ENCODE measurements at regions not wholly inside any gene's neighbourhood (a gene's known extent, or its start where the extent isn't known, plus 50 kb on each side); places are given as distances from the start of the nearest gene placed in this dataset.

GRCh38 chr3:180433152-180433551 lies 168.8 kb upstream of the TTC14 start (continued):
- TF ChIP-seq MTERF4 (CRISPR knock-in tag; IDR thresholded peaks at IDR 0.05), result no peak
- TF ChIP-seq ZNF546 (CRISPR knock-in tag; conservative IDR thresholded peaks at IDR 0.05), result no peak
- TF ChIP-seq ZNF530 (CRISPR knock-in tag; IDR thresholded peaks at IDR 0.05; ENCODE audit: low read depth), result no peak
- TF ChIP-seq GMEB2 (CRISPR knock-in tag; IDR thresholded peaks at IDR 0.05; ENCODE audit: low read depth), result no peak
- no peak for TF ChIP-seq ZNF746 (CRISPR knock-in tag; IDR thresholded peaks at IDR 0.05)
- TF ChIP-seq GFI1 (CRISPR knock-in tag; IDR thresholded peaks at IDR 0.05; ENCODE audit: borderline replicate concordance), result no peak

DNA sequence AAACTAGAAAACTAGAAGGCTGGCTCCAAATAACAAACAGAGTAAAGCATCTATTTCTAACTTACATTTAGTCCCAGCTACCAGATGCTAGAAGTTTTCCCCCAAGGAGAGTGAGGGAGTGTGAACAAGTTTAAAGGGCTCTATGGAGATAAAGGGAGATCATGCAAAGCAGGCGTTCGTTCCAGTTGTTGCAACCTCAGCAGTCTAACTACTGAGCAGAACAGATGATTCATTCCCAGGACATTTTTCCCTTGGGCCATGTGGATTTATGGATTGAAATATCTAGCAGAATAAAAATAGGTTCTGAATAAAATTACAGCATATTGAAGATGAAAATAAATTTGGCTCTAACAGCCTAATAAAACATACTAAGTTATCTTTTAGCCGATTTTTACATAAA lies 154.8 kb upstream of the TTC14 start:
- FAIRE-seq, result no peak
- Histone ChIP-seq H3K36me3 (replicated peaks in 1 of 2; ENCODE audit: control insufficient read depth in 1 of 2, insufficient read depth in 2 of 2, low read length in 2 of 2) (no peaks in the 10 kb centered on the region), H3K9me3 (ENCODE audit: low read length) (no peaks in the 10 kb centered on the region), H3K4me2 (ENCODE audit: low read depth, low read length) (no peak overlapping the region), H3K27me3 (ENCODE audit: control insufficient read depth in 1 of 2, insufficient read depth in 2 of 2, low read length in 2 of 2) (no peaks in the 10 kb centered on the region), H3K79me2 (ENCODE audit: insufficient read depth, low read length) (no peaks in the 10 kb centered on the region), H2AFZ (ENCODE audit: low read length) (no peak overlapping the region), H3K4me3 (replicated peaks in 1 of 3; ENCODE audit: insufficient read depth in 1 of 3, low read depth in 2 of 3, low read length in 3 of 3) (no peak overlapping the region), H3K4me1 (ENCODE audit: insufficient read depth, low read length) (no peaks in the 10 kb centered on the region), H3K9ac (ENCODE audit: insufficient read depth, low read depth, low read length) (no peak overlapping the region), H3K27ac (ENCODE audit: extremely low read length, insufficient read depth, low read length) (no peak overlapping the region), H4K20me1 (ENCODE audit: insufficient read depth, low read length) (no peaks in the 10 kb centered on the region)
- ATAC-seq, result no peak
- 3% methylated on average over 3 of the region's 3 CpGs for WGBS (ENCODE audit: low lambda C conversion rate)
- in situ Hi-C loops (cut with HindIII; ENCODE audit: extremely low pct_ligation_motif_present, low pct_unique_long_range_greater_than_20kb) (no loop called here), intact Hi-C loops (cut with micrococcal nuclease; ENCODE audit: unreplicated experiment) (no loop called here)
- ChIA-PET CTCF (ENCODE audit: low intra/inter-chr PET ratio, low total read pairs) (no interaction called here), POLR2A (no interaction called here)
- DNase-seq (ENCODE audit: low spot score), result no peak
- BruUV-seq (replicated peaks), result no TSS peak
- TF ChIP-seq ZBTB26 (CRISPR knock-in tag; IDR thresholded peaks at IDR 0.05; ENCODE audit: borderline replicate concordance) (no peak), ZNF276 (CRISPR knock-in tag; IDR thresholded peaks at IDR 0.05; ENCODE audit: low read depth) (no peak), ZSCAN22 (CRISPR knock-in tag; IDR thresholded peaks at IDR 0.05) (no peak), ZNF33A (CRISPR knock-in tag; IDR thresholded peaks at IDR 0.05; ENCODE audit: borderline replicate concordance) (no peak), ZBTB8A (CRISPR knock-in tag; IDR thresholded peaks at IDR 0.05; ENCODE audit: borderline replicate concordance, low read depth) (no peak), ZFP37 (CRISPR knock-in tag; IDR thresholded peaks at IDR 0.05; ENCODE audit: borderline replicate concordance) (no peak), ZNF546 (CRISPR knock-in tag; conservative IDR thresholded peaks at IDR 0.05) (no peak), RBAK (CRISPR knock-in tag; IDR thresholded peaks at IDR 0.05) (no peak), SNAI1 (CRISPR knock-in tag; IDR thresholded peaks at IDR 0.05; ENCODE audit: borderline replicate concordance) (no peak), ZSCAN12 (CRISPR knock-in tag; IDR thresholded peaks at IDR 0.05) (no peak), ZNF260 (CRISPR knock-in tag; IDR thresholded peaks at IDR 0.05; ENCODE audit: borderline replicate concordance, low read depth) (no peak), KLF13 (CRISPR knock-in tag; IDR thresholded peaks at IDR 0.05) (no peak)
- TF ChIP-seq, protein P1, sequence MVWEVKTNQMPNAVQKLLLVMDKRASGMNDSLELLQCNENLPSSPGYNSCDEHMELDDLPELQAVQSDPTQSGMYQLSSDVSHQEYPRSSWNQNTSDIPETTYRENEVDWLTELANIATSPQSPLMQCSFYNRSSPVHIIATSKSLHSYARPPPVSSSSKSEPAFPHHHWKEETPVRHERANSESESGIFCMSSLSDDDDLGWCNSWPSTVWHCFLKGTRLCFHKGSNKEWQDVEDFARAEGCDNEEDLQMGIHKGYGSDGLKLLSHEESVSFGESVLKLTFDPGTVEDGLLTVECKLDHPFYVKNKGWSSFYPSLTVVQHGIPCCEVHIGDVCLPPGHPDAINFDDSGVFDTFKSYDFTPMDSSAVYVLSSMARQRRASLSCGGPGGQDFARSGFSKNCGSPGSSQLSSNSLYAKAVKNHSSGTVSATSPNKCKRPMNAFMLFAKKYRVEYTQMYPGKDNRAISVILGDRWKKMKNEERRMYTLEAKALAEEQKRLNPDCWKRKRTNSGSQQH (CRISPR knock-in tag; IDR thresholded peaks at IDR 0.05; ENCODE audit: low read depth), result no peak
